DOHH2 (cell line): ENCODE measurements at regions not wholly inside any gene's neighbourhood (a gene's known extent, or its start where the extent isn't known, plus 50 kb on each side); places are given as distances from the start of the nearest gene placed in this dataset.

ENCODE experiments used
- H3F3A ChIP-seq: fragments of 200-600 bp; sonication (generic), shearing (Covaris generic); 2 replicates; pipeline ENCODE4 v1.6.0; 2016; ENCODE audit warnings: antibody characterized with exemption, mild to moderate bottlenecking; ENCODE audit not compliant: control insufficient read depth, insufficient read depth
- H3K27ac ChIP-seq: fragments of 200-600 bp; sonication (generic); 2 replicates; pipeline ENCODE4 v1.5.1; 2014; ENCODE audit warnings: low read depth, mild to moderate bottlenecking, low read length, moderate library complexity
- H3K27me3 ChIP-seq: fragments of 200-600 bp; sonication (generic); 2 replicates; pipeline ENCODE4 v1.6.1; 2014; ENCODE audit warnings: mild to moderate bottlenecking, low read length, mixed read lengths; ENCODE audit not compliant: control insufficient read depth
- H3K36me3 ChIP-seq: fragments of 200-600 bp; sonication (generic); 2 replicates; pipeline ENCODE4 v1.6.1; 2014; ENCODE audit warnings: mild to moderate bottlenecking, low read length, moderate library complexity, mixed read lengths; ENCODE audit not compliant: control insufficient read depth
- H3K4me1 ChIP-seq: fragments of 200-600 bp; sonication (generic); 2 replicates; pipeline ENCODE4 v1.6.1; 2014; ENCODE audit warnings: mild to moderate bottlenecking, low read length, mixed read lengths; ENCODE audit not compliant: control insufficient read depth
- H3K4me2 ChIP-seq: fragments of 200-600 bp; sonication (generic); 2 replicates; pipeline ENCODE4 v1.6.0; 2014; ENCODE audit warnings: mild to moderate bottlenecking, low read length, moderate library complexity
- H3K4me3 ChIP-seq: fragments of 200-600 bp; sonication (generic); 2 replicates; pipeline ENCODE4 v1.5.1; 2014; ENCODE audit warnings: mild to moderate bottlenecking, low read length, mixed read lengths
- H3K79me2 ChIP-seq: fragments of 200-600 bp; sonication (generic); 2 replicates; pipeline ENCODE4 v1.6.1; 2014; ENCODE audit warnings: mild to moderate bottlenecking, low read length, mixed read lengths; ENCODE audit not compliant: control insufficient read depth
- H3K9me2 ChIP-seq: fragments of 200-600 bp; sonication (generic); replicated peaks from 2 replicates; pipeline ENCODE4 v1.6.1; 2014; ENCODE audit warnings: mild to moderate bottlenecking, low read length, mixed read lengths; ENCODE audit not compliant: control insufficient read depth
- H3K9me3 ChIP-seq: fragments of 200-600 bp; sonication (generic); 2 replicates; pipeline ENCODE4 v1.6.1; 2014; ENCODE audit warnings: antibody characterized with exemption, low read length, mixed read lengths; ENCODE audit not compliant: control insufficient read depth, insufficient read depth
- H4K20me1 ChIP-seq: fragments of 200-600 bp; sonication (generic); 2 replicates; pipeline ENCODE4 v1.6.0; 2014; ENCODE audit warnings: low read depth, mild to moderate bottlenecking, antibody characterized with exemption, low read length, moderate library complexity; ENCODE audit not compliant: control insufficient read depth, insufficient read depth
- CTCF ChIP-seq: fragments of 200-600 bp; sonication (generic); IDR thresholded peaks from one replicate; pipeline ENCODE4 v1.5.1; 2014; ENCODE audit warnings: antibody characterized with exemption, mild to moderate bottlenecking, low read depth, low read length; ENCODE audit not compliant: poor library complexity, severe bottlenecking
- EZH2phosphoT487 ChIP-seq: fragments of 200-600 bp; sonication (generic); IDR thresholded peaks from 2 replicates; pipeline ENCODE4 v1.6.1; 2017; ENCODE audit warnings: borderline replicate concordance, mild to moderate bottlenecking, antibody characterized with exemption, low read length, moderate library complexity, mixed read lengths

GRCh38 chr6:147016440-147016839 is 187.8 kb upstream of the STXBP5 start:
- Histone ChIP-seq H3K27ac (no peak overlapping the region), H3K4me2 (no peak overlapping the region), H3K27me3 (no peaks in the 10 kb centered on the region), H3K4me1 (no peaks in the 10 kb centered on the region), H3K36me3 (no peaks in the 10 kb centered on the region), H3K4me3 (no peak overlapping the region), H3K9me3 (no peaks in the 10 kb centered on the region), H3K79me2 (no peaks in the 10 kb centered on the region), H4K20me1 (no peaks in the 10 kb centered on the region), H3K9me2 (no peaks in the 10 kb centered on the region), H3F3A (no peaks in the 10 kb centered on the region)
- TF ChIP-seq CTCF, result no peak
- no peak for TF ChIP-seq EZH2phosphoT487

- no peaks in the 10 kb centered on the region for H3K9me3 ChIP-seq
- no peaks in the 10 kb centered on the region for H3K4me1 ChIP-seq
- no peaks in the 10 kb centered on the region for H3K9me2 ChIP-seq
- no peak overlapping the region for H3K27ac ChIP-seq
- no peaks in the 10 kb centered on the region for H3K79me2 ChIP-seq
- H4K20me1 ChIP-seq, result no peaks in the 10 kb centered on the region
- no peaks in the 10 kb centered on the region for H3K27me3 ChIP-seq
- H3F3A ChIP-seq, result no peaks in the 10 kb centered on the region
- no peak overlapping the region for H3K4me2 ChIP-seq
- no peaks in the 10 kb centered on the region for H3K36me3 ChIP-seq
- TF ChIP-seq EZH2phosphoT487, result no peak
- no peak for TF ChIP-seq CTCF
- H3K4me3 ChIP-seq, result no peak overlapping the region
These were observed 187.1 kb upstream of the STXBP5 start for GRCh38 chr6:147017153-147017552.

- Histone ChIP-seq H3F3A (no peaks in the 10 kb centered on the region), H3K4me3 (no peak overlapping the region), H3K9me2 (no peaks in the 10 kb centered on the region), H3K4me2 (no peak overlapping the region), H3K36me3 (no peaks in the 10 kb centered on the region), H3K79me2 (no peaks in the 10 kb centered on the region), H4K20me1 (no peaks in the 10 kb centered on the region), H3K27me3 (no peaks in the 10 kb centered on the region), H3K9me3 (no peaks in the 10 kb centered on the region), H3K4me1 (no peaks in the 10 kb centered on the region), H3K27ac (no peak overlapping the region)
- TF ChIP-seq EZH2phosphoT487, result no peak
- no peak for TF ChIP-seq CTCF
These were observed 185.2 kb upstream of the STXBP5 start for GRCh38 chr6:147019001-147019400.

GRCh38 chr6:147022041-147022440 is 182.2 kb upstream of the STXBP5 start:
- no peak for TF ChIP-seq EZH2phosphoT487
- TF ChIP-seq CTCF, result no peak
- H3K9me2 ChIP-seq, result no peaks in the 10 kb centered on the region

More at GRCh38 chr6:147022041-147022440, 182.2 kb upstream of the STXBP5 start:
- no peaks in the 10 kb centered on the region for H3K79me2 ChIP-seq
- no peak overlapping the region for H3K4me3 ChIP-seq
- H3K4me2 ChIP-seq, result no peak overlapping the region
- H4K20me1 ChIP-seq, result no peaks in the 10 kb centered on the region
- H3F3A ChIP-seq, result no peaks in the 10 kb centered on the region
- H3K9me3 ChIP-seq, result no peaks in the 10 kb centered on the region
- no peak overlapping the region for H3K27ac ChIP-seq
- no peaks in the 10 kb centered on the region for H3K27me3 ChIP-seq
- no peaks in the 10 kb centered on the region for H3K4me1 ChIP-seq
- H3K36me3 ChIP-seq, result no peaks in the 10 kb centered on the region
